ENCODE measurements at regions not wholly inside any gene's neighbourhood (a gene's known extent, or its start where the extent isn't known, plus 50 kb on each side); places are given as distances from the start of the nearest gene placed in this dataset.

GRCh38 chr20:7178004-7178403 lies 410.5 kb downstream of the BMP2 start:
- DNase-seq: no peak

GRCh38 chr20:7180256-7181045 lies 413.0 kb downstream of the BMP2 start:
- DNase-seq: peak; percentile 75

DNA sequence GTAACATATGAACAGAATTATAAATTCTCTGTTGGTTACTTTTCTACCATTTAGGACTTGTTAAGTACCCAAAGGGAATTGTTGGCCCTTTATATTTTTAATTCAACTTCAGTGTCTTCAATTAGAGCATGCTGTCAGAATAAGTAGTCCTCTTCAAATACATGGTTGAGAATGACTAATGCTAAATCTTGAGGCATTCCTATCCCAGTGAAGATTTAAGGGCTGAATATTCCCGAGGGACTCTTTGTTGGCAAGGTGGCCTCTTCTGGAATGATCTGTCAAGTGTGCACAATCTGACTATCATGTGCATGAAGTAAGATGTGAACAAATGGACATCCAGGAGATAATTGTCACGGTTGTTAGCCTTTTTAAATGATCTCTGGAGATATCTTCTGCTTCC lies 421.7 kb downstream of the BMP2 start:
- peak; percentile 24 for DNase-seq

- no peak for DNase-seq
These were observed 426.2 kb downstream of the BMP2 start for GRCh38 chr20:7193681-7194080.

- DNase-seq: peak; percentile 91
These were observed 428.2 kb downstream of the BMP2 start for GRCh38 chr20:7195704-7196103.

- peak; percentile 62 for DNase-seq
These were observed 429.0 kb downstream of the BMP2 start for GRCh38 chr20:7196481-7196880.

- no peak for DNase-seq
These were observed 432.4 kb downstream of the BMP2 start for GRCh38 chr20:7199861-7200260.

DNA sequence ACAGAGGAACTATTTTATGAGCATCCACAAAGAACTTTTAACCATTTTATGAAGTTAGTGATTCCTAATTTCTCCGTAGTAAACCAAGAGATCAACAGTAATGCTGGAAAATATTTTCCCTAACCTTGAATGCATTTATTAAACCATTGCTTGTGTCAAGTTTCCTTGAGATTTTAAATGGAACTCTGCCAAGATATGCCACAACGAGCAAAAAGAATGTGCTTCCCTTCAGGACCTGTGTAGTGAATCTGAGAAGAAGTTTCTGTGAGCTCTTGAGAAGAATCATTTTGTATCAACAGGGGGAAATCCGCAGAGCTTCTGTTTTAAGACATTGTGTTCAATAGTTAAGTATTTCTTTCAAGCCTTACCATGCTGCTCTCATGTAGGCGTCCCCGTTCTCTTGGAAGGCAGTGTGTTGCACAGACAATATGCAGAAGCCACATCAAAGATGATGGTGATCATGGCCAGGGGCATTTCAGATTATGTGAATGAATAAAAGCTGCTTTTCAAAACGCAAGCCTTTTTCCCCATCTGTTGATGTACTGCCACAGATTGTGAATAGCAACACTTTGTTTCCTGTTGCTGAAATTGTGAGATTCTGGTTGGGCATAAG lies 439.8 kb downstream of the BMP2 start:
- peak; percentile 43 for DNase-seq

DNA sequence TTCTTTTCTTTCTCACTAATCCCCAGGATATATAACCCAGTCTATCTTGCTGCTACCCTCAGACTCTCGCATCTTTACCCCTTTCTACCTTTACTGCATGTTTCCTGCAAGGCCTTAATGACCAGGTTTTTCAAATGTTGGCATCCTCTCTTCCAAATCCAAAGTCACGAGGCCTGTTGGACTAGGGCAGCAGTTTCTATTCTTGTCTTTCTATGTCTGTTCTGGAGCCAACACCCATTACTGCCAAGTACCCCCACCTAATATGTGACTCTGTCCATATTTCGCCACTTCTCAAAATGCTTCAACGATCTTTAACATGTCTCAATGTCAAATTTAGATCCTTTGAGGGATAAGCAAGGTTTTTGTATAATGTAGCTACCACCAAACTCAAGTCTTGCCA lies 443.4 kb downstream of the BMP2 start:
- no peak for DNase-seq

GRCh38 chr20:7214081-7214740 lies 446.7 kb downstream of the BMP2 start:
- no peak for DNase-seq

GRCh38 chr20:7217606-7218005 lies 450.1 kb downstream of the BMP2 start:
- no peak for DNase-seq

GRCh38 chr20:7220755-7221154 lies 453.3 kb downstream of the BMP2 start:
- DNase-seq: no peak

DNA sequence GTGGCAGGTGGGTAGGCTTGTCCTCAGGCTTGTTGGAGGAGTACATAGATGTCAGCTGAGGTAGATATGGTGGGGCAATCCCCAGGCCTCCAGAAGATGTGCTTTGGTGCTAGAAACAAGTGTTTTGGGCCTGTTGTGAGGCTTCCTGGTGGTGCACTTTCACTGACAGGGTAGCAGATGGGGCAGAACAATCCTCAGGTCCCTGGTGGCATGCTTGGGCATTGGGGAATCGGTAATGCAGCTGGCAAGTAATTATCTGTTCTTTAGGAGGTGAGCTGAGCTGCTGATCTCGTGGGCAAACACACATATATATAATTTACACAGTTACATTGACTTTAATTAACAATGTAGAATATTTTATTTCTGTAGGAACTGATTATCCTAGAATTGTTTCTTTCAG lies 458.7 kb downstream of the BMP2 start:
- no peak for DNase-seq

GRCh38 chr20:7231303-7231702 lies 463.8 kb downstream of the BMP2 start:
- no peak for DNase-seq

GRCh38 chr20:7232796-7233195 lies 465.3 kb downstream of the BMP2 start:
- no peak for DNase-seq

GRCh38 chr20:7237251-7237650 lies 469.8 kb downstream of the BMP2 start:
- DNase-seq: peak; percentile 33

GRCh38 chr20:7240490-7240889 lies 473.0 kb downstream of the BMP2 start:
- DNase-seq: no peak

GRCh38 chr20:7248281-7249201 lies 481.1 kb downstream of the BMP2 start:
- DNase-seq: peak; percentile 1

- no peak for DNase-seq
These were observed 482.9 kb downstream of the BMP2 start for GRCh38 chr20:7250337-7250736.

- DNase-seq: no peak
These were observed 489.6 kb downstream of the BMP2 start for GRCh38 chr20:7257099-7257498.

DNA sequence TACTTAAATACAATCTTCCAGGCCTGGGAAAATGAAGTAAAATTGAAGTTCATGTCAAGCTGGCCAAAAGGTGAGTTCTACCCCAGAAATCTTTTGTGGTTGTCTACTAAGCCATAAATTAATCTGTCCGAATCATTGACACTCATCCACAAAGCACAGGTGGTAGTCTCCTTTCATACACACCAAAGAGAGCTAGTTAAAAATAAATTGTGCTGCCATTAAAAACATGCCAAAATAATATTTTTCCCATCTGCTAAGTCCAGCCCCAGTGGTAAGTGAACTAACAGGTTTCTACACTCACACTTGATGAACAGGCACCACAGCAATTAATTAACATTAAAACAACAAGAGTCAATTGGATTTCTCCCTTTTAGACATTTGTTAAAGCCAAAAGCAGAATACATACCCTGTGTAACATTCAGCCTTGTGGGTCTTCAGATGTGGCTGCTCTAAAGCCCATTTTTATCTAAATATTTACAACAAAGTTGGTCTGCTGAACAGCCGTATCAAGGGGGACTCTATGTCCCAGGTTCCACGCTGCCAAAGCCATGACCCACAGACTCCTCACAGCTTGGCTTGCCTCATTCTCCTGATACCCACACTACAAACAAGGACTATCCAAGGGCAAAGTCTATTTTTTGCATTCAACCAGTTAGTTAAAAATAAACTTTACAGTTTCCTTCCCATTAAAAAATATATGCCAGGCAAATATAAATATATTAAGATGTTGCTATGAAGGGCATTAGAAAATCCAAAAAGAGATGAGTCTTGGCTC lies 490.4 kb downstream of the BMP2 start:
- no peak for DNase-seq

- no peak for DNase-seq
These were observed 495.3 kb downstream of the BMP2 start for GRCh38 chr20:7262803-7263202.

Measured in fibroblast of upper back skin (primary cell).